ENCODE measurements at regions not wholly inside any gene's neighbourhood (a gene's known extent, or its start where the extent isn't known, plus 50 kb on each side); places are given as distances from the start of the nearest gene placed in this dataset.

DNA sequence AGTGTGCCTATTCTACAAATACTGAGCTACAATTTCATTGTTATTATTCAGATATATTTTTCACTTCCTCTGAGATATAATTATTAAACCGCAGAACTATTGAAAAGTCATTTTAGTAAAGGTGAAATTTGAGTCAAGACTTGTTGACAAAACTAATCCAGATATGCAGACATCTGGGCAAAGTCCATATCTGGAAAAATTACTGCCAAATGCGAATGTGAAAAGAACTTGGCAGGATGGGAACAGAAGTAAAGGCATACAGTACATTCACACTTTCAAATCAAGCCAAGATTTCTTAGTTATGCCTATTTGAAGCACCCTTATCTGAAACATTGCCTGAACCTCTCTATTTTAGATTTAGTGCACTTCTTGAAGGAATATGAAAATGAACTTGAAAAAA, 923.6 kb downstream of the CCDC85A start:
- FAIRE-seq, result no peak
- Histone ChIP-seq H3K27me3 (ENCODE audit: control insufficient read depth in 2 of 2, insufficient read depth in 2 of 2, low read length in 2 of 2) (no peaks in the 10 kb centered on the region), H3K36me3 (ENCODE audit: control insufficient read depth in 2 of 2, extremely low read depth in 1 of 2, insufficient read depth in 2 of 2, low read length in 2 of 2) (no peaks in the 10 kb centered on the region), H3K4me3 (replicated peaks in 1 of 3; ENCODE audit: insufficient read depth in 1 of 3, low read depth in 1 of 3, low read length in 3 of 3) (no peak overlapping the region), H3K4me2 (ENCODE audit: insufficient read depth, low read length) (no peak overlapping the region), H3K79me2 (ENCODE audit: control insufficient read depth, insufficient read depth, low read length) (no peaks in the 10 kb centered on the region), H3K9ac (replicated peaks; ENCODE audit: extremely low read depth, insufficient read depth, low read length) (no peak overlapping the region), H4K20me1 (replicated peaks; ENCODE audit: control insufficient read depth, extremely low read depth, insufficient read depth, low read length) (no peaks in the 10 kb centered on the region), H3K9me3 (replicated peaks; ENCODE audit: control insufficient read depth, insufficient read depth, low read length) (no peaks in the 10 kb centered on the region), H3K9me1 (replicated peaks; ENCODE audit: control insufficient read depth, extremely low read depth, insufficient read depth, low read length) (no peaks in the 10 kb centered on the region), H2AFZ (ENCODE audit: low read depth, low read length) (no peak overlapping the region), H3K4me1 (ENCODE audit: control insufficient read depth, extremely low read depth, insufficient read depth, low read length) (no peaks in the 10 kb centered on the region), H3K27ac (ENCODE audit: insufficient read depth, low read depth, low read length) (no peak overlapping the region)
- TF ChIP-seq FOS (IDR thresholded peaks at IDR 0.05; ENCODE audit: borderline replicate concordance, insufficient read depth, low read length) (no peak), GATA2 (IDR thresholded peaks at IDR 0.05; ENCODE audit: insufficient read depth, insufficient read length, low read depth, low read length) (no peak), MYC (IDR thresholded peaks at IDR 0.05; ENCODE audit: low read depth, low read length) (no peak), EZH2 (IDR thresholded peaks at IDR 0.05; ENCODE audit: borderline replicate concordance, low read depth, low read length, severe bottlenecking) (no peak), JUN (IDR thresholded peaks at IDR 0.05; ENCODE audit: borderline replicate concordance, insufficient read depth, insufficient read length, low read depth) (no peak), POLR2A (IDR thresholded peaks at IDR 0.05; ENCODE audit: low read depth, low read length) (no peak), POLR2AphosphoS5 (IDR thresholded peaks at IDR 0.05; ENCODE audit: insufficient read depth, low read depth, low read length) (no peak)
- TF ChIP-seq, protein P1, sequence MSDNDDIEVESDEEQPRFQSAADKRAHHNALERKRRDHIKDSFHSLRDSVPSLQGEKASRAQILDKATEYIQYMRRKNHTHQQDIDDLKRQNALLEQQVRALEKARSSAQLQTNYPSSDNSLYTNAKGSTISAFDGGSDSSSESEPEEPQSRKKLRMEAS (IDR thresholded peaks at IDR 0.05; ENCODE audit: insufficient read depth, insufficient read length), result no peak
- TF ChIP-seq, protein P2, sequence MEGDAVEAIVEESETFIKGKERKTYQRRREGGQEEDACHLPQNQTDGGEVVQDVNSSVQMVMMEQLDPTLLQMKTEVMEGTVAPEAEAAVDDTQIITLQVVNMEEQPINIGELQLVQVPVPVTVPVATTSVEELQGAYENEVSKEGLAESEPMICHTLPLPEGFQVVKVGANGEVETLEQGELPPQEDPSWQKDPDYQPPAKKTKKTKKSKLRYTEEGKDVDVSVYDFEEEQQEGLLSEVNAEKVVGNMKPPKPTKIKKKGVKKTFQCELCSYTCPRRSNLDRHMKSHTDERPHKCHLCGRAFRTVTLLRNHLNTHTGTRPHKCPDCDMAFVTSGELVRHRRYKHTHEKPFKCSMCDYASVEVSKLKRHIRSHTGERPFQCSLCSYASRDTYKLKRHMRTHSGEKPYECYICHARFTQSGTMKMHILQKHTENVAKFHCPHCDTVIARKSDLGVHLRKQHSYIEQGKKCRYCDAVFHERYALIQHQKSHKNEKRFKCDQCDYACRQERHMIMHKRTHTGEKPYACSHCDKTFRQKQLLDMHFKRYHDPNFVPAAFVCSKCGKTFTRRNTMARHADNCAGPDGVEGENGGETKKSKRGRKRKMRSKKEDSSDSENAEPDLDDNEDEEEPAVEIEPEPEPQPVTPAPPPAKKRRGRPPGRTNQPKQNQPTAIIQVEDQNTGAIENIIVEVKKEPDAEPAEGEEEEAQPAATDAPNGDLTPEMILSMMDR (IDR thresholded peaks at IDR 0.05; ENCODE audit: extremely low read depth in 1 of 2, insufficient read depth in 1 of 2, low read depth in 1 of 2, low read length in 2 of 2), result no peak
- intact Hi-C loops (cut with micrococcal nuclease) (no loop called here), dilution Hi-C loops (cut with MboI; ENCODE audit: extremely low pct_ligation_motif_present, low sequenced_read_pairs) (no loop called here)
- ChIA-PET CTCF (no interaction called here), POLR2A (no interaction called here)
- BruUV-seq (replicated peaks), result no TSS peak
- DNase-seq (ENCODE audit: low read depth, low spot score), result no peak

All from endothelial cell of umbilical vein (primary cell).